SK-N-MC (cell line): ENCODE measurements at regions not wholly inside any gene's neighbourhood (a gene's known extent, or its start where the extent isn't known, plus 50 kb on each side); places are given as distances from the start of the nearest gene placed in this dataset.

Source experiments
- EZH2 ChIP-seq: fragments of 200-600 bp; sonication (generic); IDR thresholded peaks from one replicate; pipeline ENCODE4 v1.6.1; 2017; ENCODE audit warnings: antibody characterized with exemption
- POLR2AphosphoS5 ChIP-seq: IDR thresholded peaks from 2 replicates; pipeline ENCODE4 v1.6.1; 2012; ENCODE audit warnings: mild to moderate bottlenecking, low read depth, low read length, borderline replicate concordance

DNA sequence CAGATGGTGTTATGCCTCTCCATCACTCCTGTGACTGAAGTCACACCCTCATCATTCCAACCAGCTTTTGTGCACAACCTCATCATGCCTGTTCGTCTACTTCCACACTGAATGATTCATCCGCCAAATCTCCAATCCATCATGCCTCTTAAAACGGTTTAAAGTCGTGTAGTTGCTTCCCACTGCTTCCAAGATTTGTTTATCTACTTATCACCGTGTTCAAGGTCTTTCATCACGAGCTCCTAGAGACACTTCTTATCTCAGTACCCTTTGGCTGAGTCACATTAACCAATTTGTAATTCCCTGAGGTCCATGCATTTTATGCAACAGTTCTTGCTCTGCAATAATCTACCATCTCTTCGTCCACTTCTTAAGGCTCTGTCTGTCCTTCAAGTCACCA is 592.3 kb upstream of the ID2 start:
- TF ChIP-seq POLR2AphosphoS5 (no peak), EZH2 (no peak)
